Glutamatergic neuron (in vitro differentiated cells): ENCODE measurements at regions not wholly inside any gene's neighbourhood (a gene's known extent, or its start where the extent isn't known, plus 50 kb on each side); places are given as distances from the start of the nearest gene placed in this dataset.

Experiments used
- DNase-seq: peaks from one replicate; pipeline ENCODE4 v3.0.0; 2022
- H3K27ac Mint-ChIP-seq: one replicate; pipeline ENCODE4 v1.8.0; 2020; ENCODE audit warnings: mild to moderate bottlenecking, mixed read lengths, inconsistent platforms; ENCODE audit not compliant: unreplicated experiment
- H3K27me3 Mint-ChIP-seq: one replicate; pipeline ENCODE4 v1.8.0; 2020; ENCODE audit warnings: mild to moderate bottlenecking, moderate library complexity, mixed read lengths, inconsistent platforms; ENCODE audit not compliant: unreplicated experiment
- H3K36me3 Mint-ChIP-seq: one replicate; pipeline ENCODE4 v1.8.0; 2020; ENCODE audit warnings: mild to moderate bottlenecking, mixed read lengths, inconsistent platforms; ENCODE audit not compliant: unreplicated experiment
- H3K4me1 Mint-ChIP-seq: one replicate; pipeline ENCODE4 v1.8.0; 2020; ENCODE audit warnings: mild to moderate bottlenecking, low read depth, mixed read lengths, inconsistent platforms; ENCODE audit not compliant: unreplicated experiment
- H3K4me3 Mint-ChIP-seq: one replicate; pipeline ENCODE4 v1.8.0; 2020; ENCODE audit warnings: mild to moderate bottlenecking, mixed read lengths, inconsistent platforms; ENCODE audit not compliant: unreplicated experiment
- H3K9me3 Mint-ChIP-seq: one replicate; pipeline ENCODE4 v1.8.0; 2020; ENCODE audit warnings: mild to moderate bottlenecking, moderate library complexity, mixed read lengths, inconsistent platforms; ENCODE audit not compliant: unreplicated experiment
- TF ChIP-seq, protein P1 (sequence below): fragments of 200-600 bp; sonication (generic); IDR thresholded peaks from one replicate; pipeline ENCODE4 v1.5.0; 2021; ENCODE audit not compliant: partially characterized antibody, unreplicated experiment

DNA sequence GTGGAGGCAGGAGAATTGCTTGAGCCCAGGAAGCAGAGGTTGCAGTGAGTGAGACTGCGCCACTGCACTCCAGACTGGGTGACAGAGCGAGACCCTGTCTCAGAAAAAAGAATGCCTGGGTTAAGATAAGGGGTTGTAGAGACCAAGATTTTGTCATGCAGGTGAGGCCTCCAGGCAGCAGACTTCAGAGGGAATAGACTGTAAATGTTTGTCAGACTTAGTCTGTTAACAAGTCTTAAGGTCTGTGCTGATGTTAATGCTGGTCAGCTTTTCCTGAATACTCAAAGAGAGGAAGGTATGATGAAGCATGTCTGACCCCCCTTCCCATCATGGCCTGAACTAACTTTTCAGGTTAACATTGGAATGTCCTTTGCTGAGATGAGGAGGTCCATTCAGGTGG, 83.0 kb upstream of the FUT8 start:
- DNase-seq: no peak
- Mint-ChIP-seq H3K27ac (no peak overlapping the region), H3K9me3 (no peaks in the 10 kb centered on the region), H3K4me1 (peaks cover 2% of the 10 kb centered on the region), H3K27me3 (no peaks in the 10 kb centered on the region), H3K36me3 (no peaks in the 10 kb centered on the region), H3K4me3 (no peak overlapping the region)
- TF ChIP-seq, protein P1, sequence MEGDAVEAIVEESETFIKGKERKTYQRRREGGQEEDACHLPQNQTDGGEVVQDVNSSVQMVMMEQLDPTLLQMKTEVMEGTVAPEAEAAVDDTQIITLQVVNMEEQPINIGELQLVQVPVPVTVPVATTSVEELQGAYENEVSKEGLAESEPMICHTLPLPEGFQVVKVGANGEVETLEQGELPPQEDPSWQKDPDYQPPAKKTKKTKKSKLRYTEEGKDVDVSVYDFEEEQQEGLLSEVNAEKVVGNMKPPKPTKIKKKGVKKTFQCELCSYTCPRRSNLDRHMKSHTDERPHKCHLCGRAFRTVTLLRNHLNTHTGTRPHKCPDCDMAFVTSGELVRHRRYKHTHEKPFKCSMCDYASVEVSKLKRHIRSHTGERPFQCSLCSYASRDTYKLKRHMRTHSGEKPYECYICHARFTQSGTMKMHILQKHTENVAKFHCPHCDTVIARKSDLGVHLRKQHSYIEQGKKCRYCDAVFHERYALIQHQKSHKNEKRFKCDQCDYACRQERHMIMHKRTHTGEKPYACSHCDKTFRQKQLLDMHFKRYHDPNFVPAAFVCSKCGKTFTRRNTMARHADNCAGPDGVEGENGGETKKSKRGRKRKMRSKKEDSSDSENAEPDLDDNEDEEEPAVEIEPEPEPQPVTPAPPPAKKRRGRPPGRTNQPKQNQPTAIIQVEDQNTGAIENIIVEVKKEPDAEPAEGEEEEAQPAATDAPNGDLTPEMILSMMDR: no peak

DNA sequence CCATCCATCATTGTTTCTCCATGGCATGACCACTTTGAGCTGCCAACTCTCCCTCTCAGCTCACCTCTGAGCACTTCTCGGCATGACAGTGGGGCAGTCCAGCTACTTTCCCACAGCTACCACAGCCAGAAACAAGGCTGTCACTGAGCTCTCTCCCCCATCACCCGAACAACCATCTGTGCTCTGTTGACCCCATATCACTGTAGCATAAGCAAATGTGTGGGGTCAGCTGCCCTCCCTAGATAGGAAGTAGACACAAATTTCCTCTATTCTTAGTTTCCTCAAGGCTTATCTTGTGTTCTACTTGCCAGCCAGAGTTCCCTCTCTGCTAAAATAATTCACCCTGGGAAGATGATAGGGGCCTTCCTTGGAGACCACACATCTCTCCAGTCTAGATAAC, 82.6 kb upstream of the FUT8 start:
- H3K9me3 Mint-ChIP-seq: no peaks in the 10 kb centered on the region

DNA sequence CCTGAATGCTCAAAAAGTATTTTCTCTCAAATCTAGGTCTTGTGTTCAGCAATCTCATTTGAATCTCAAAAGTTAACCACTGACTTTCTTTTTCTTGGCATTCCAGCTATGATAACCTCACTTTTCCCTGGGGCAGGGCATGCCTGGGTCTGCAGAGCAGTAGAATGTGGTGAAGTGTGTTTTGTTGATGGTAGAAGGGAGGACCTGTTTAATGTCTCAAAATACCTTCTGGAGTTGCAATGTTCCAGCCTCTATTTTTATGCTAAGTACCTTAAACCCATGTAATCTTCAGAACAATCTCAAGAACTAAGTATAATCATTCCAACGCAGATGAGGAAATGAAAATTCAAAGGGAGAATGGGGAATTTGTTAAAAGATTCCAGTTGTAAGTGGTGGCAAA, 82.1 kb upstream of the FUT8 start:
- Mint-ChIP-seq H3K9me3 (no peaks in the 10 kb centered on the region), H3K27ac (no peak overlapping the region), H3K4me1 (peaks cover 8% of the 10 kb centered on the region), H3K36me3 (no peaks in the 10 kb centered on the region), H3K27me3 (peaks cover 3% of the 10 kb centered on the region), H3K4me3 (no peak overlapping the region)
- TF ChIP-seq, protein P1: no peak
- DNase-seq: no peak

More for the DNA sequence above, 82.6 kb upstream of the FUT8 start:
- no peaks in the 10 kb centered on the region for H3K27me3 Mint-ChIP-seq
- H3K27ac Mint-ChIP-seq: no peak overlapping the region
- H3K4me1 Mint-ChIP-seq: peaks cover 5% of the 10 kb centered on the region
- H3K36me3 Mint-ChIP-seq: no peaks in the 10 kb centered on the region
- no peak for DNase-seq
- no peak overlapping the region for H3K4me3 Mint-ChIP-seq
- TF ChIP-seq, protein P1: no peak

DNA sequence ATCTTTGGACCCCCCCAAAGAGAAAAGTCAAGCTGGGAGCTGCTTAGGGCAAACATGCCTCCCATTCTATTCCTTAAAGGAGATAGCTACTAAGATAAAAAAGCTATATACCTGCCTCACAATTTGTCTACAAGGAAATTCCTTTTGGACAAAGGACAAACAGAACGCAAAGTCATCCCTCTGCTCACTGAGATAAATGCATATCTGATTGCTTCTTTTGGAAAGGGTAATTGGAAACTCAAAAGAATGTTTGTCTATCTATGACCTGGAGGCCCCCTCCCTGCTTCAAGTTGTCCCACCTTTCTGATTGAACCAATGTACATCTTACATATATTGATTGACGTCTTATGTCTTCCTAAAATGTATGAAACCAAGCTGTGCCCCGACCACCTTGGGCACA, 80.9 kb upstream of the FUT8 start:
- Mint-ChIP-seq H3K36me3 (no peaks in the 10 kb centered on the region), H3K4me3 (no peak overlapping the region), H3K27ac (no peak overlapping the region), H3K4me1 (peaks cover 8% of the 10 kb centered on the region), H3K27me3 (peaks cover 3% of the 10 kb centered on the region), H3K9me3 (peaks cover 2% of the 10 kb centered on the region)
- TF ChIP-seq, protein P1: no peak
- DNase-seq: no peak

DNA sequence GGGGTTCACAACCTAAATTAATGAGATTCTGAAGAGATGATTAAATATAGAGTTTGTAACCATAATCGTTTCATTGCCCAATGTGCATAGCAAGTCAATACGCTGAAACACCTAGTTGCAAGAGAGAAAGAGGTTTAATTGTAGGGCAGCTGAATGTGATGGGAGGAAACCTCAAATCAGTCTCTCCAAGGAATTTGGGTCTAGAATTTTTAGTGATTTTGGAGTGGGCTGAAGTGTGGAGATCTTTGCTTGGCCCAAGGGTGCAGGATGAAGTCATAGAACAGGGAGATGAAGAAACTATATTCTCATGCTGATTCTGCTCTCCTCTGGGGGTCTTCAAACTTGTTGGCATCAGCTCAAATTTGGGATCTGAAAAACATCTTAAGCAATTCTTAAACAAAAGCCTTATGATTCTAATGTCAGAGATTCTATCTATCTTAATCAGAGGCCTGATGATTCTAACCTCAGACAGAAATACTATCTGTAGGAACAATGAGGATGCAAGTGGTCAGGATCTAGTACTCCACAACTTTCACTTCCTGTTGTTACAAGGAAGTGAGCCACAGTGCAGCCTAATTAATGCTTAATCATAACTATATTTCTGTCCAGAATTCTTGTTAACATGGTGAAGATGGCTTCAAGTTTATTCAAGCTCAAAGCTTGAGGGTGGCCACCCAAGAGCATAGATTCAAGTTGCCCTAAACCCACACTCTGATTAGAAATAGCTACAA, 80.2 kb upstream of the FUT8 start:
- Mint-ChIP-seq H3K27me3 (peaks cover 3% of the 10 kb centered on the region), H3K4me3 (no peak overlapping the region), H3K27ac (no peak overlapping the region), H3K9me3 (peaks cover 2% of the 10 kb centered on the region), H3K4me1 (peaks cover 8% of the 10 kb centered on the region), H3K36me3 (no peaks in the 10 kb centered on the region)
- no peak for DNase-seq
- TF ChIP-seq, protein P1: no peak
